ENCODE measurements at regions not wholly inside any gene's neighbourhood (a gene's known extent, or its start where the extent isn't known, plus 50 kb on each side); places are given as distances from the start of the nearest gene placed in this dataset.
A peak's percentile ranks its signal among the peaks of the same experiment; 100 is the strongest.

DNA sequence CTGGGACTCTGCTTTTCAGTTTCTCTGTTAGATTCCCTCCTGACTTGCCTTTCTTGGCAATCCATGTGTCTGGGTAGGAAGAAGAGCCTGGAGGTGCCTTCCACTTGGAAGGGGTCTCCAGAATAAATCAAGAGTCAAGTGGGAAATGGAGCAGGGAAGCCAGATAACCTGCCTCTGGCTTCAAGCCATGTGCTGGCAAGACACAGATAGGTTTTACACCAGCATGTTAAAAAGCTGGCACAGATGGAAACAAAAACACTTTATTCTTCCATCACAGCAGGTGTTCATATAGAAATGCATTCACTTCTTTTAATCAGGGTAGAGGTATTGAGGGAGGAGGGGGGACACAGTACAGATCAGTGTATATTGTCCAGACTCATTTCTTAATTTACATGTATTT is 356.9 kb upstream of the RUNX1 start:
- no peak for DNase-seq
- ATAC-seq, result no peak
- Mint-ChIP-seq H3K36me3 (no peaks in the 10 kb centered on the region), H3K4me1 (no peaks in the 10 kb centered on the region), H3K27ac (peak overlapping the region in 2 of 10 donors; percentile 19 to 21), H3K4me3 (no peak overlapping the region), H3K27me3 (peaks cover 0 to 13% (median 2%) of the 10 kb centered on the region in 5 donors), H3K9me3 (no peaks in the 10 kb centered on the region)
- POLR2A ChIA-PET, result no interaction called here

DNA sequence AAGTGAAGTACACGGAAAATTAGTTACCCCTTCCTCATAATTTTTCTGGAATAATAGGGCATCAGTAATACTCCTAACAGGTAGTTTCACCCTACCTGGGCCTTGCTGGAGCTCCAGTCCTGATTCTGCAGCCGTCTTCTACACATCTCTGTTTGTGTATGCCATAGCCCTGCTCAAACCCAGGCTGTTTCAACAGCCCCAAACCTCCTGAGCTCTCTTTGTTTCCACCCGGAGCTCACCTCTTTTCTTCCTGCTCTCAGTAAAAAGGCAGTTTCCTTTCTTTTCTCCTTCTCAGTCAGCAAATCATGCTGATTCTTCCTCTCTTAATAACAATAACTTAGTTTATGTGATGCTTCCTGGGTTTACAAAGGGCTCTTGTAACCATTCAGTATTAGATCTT is 355.1 kb upstream of the RUNX1 start:
- ATAC-seq, result no peak
- H3K27me3 Mint-ChIP-seq, result peaks cover 0 to 13% (median 2%) of the 10 kb centered on the region in 5 donors
- no peak overlapping the region for H3K4me3 Mint-ChIP-seq
- no peaks in the 10 kb centered on the region for H3K36me3 Mint-ChIP-seq
- POLR2A ChIA-PET, result no interaction called here
- H3K9me3 Mint-ChIP-seq, result no peaks in the 10 kb centered on the region
- no peak overlapping the region for H3K27ac Mint-ChIP-seq
- peaks cover 0 to 5% (median 0%) of the 10 kb centered on the region in 4 donors for H3K4me1 Mint-ChIP-seq
- DNase-seq, result no peak

DNA sequence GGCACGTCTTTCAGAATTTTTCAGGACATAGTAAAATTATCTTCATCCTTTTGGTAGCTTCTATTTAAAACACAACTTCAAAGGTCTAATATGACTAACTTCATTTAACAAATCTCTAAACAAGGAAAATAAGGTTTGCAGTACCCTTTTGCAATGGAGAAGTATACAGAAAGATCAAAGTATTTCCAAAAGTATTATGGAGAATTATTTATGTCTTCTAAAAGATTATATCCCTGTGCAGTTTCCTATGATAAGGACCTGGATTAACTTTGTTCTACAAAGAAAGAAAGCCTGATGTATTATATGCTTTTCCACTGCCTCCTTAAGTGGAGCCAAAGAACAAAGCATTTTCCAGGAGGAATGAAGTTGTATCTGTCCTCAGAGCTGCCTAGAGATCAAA is 353.0 kb upstream of the RUNX1 start:
- Mint-ChIP-seq H3K36me3 (no peaks in the 10 kb centered on the region), H3K9me3 (no peaks in the 10 kb centered on the region), H3K4me1 (peaks cover 0 to 8% (median 0%) of the 10 kb centered on the region in 4 donors), H3K27ac (no peak overlapping the region), H3K4me3 (no peak overlapping the region), H3K27me3 (peaks cover 0 to 13% (median 2%) of the 10 kb centered on the region in 5 donors)
- DNase-seq (no peak), ATAC-seq (no peak)
- POLR2A ChIA-PET, result interaction anchor here (1.2 kb wide), 1 partner anchor 349 kb away, joined by 3 read pairs; no protein-coding TSS in a partner anchor

DNA sequence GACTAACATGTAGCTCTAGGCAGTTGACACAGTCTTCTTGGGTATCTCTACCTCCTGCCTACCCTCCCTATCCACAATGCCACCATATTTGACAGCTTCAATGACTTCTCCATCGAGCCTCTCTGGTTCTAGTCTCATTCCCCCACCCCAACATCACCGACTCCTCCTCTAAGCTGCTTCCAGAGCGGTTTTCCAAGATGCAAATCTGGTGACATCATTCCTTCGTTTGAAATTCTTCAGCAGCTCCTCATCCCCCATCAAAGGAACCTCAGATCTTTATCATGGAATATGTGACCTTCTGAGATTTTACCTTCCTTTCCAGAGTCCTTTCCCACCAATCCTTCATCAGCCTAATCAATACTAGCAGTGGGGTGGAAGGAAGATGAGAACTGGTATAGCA is 352.4 kb upstream of the RUNX1 start:
- POLR2A ChIA-PET, result interaction anchor here (1.2 to 2.6 kb wide), 2 partner anchors 349 to 511 kb away, joined by 3 to 13 read pairs; no protein-coding TSS in a partner anchor
- no peaks in the 10 kb centered on the region for H3K9me3 Mint-ChIP-seq
- no peak overlapping the region for H3K27ac Mint-ChIP-seq
- H3K27me3 Mint-ChIP-seq, result peaks cover 0 to 13% (median 2%) of the 10 kb centered on the region in 5 donors
- no peak overlapping the region for H3K4me3 Mint-ChIP-seq
- no peaks in the 10 kb centered on the region for H3K36me3 Mint-ChIP-seq
- DNase-seq, result no peak
- peaks cover 0 to 8% (median 0%) of the 10 kb centered on the region in 4 donors for H3K4me1 Mint-ChIP-seq
- ATAC-seq, result no peak

DNA sequence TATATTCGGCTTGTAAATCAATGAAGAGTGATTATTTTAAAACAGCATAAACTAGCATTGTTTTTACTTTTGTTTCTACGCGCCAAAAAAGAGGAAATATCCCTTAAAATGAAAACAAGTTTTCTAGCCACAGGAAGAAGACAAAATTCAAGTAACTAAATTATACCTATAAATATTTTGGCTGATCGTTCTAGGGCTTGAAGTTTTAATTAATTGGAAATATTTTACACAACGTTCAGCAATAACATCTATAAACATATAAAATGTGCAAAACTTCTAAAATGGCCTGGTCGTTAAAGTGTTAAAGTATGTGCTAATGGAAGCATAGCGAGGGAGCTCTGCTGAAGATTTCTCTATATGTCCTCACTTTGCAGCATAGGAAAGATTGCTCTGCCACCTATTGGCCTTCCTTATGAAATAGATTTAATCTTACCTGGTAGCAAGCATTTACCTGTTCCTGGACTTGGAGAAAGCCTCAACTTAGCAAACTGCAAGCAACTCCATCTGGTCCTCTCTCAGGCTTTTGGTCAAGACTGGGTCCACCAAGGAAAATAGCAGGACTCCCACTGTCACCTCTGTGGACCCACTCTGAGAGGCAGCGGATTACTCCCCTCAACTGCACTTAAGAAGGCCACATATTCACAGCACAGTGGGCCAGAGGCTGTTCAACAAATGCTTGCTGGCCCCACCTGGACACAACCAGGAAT is 351.3 kb upstream of the RUNX1 start:
- ATAC-seq, result peak; percentile 87 to 96
- no peak overlapping the region for H3K4me3 Mint-ChIP-seq
- POLR2A ChIA-PET, result interaction anchor here (0.7 to 2.6 kb wide), 5 partner anchors 337 to 520 kb away, joined by 3 to 13 read pairs (median 3); no protein-coding TSS in a partner anchor
- DNase-seq, result peak in 9 of 10 donors; percentile 3 to 72 (median 46)
- H3K27me3 Mint-ChIP-seq, result peaks cover 0 to 8% (median 0%) of the 10 kb centered on the region in 5 donors
- H3K27ac Mint-ChIP-seq, result no peak overlapping the region
- no peaks in the 10 kb centered on the region for H3K36me3 Mint-ChIP-seq
- H3K9me3 Mint-ChIP-seq, result no peaks in the 10 kb centered on the region
- H3K4me1 Mint-ChIP-seq, result peaks cover 0 to 8% (median 0%) of the 10 kb centered on the region in 4 donors

DNA sequence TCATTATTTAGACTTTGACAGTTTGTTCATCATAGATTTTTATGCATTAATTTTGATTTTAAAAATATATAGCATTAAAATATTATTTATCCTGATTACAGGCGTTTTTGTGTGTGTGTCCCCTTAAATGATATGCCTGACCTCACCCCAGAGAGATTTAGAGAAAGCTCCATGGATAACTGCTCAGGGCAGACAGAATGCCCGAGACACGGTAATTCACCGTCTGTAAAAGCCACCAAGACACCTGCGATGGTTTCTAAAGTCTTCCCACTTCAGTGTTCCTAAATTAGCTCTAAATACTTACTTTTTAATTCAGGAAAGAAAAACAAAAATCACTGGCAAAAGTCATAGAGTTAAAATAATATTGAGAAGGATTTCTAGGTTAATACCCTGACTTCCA is 350.6 kb upstream of the RUNX1 start:
- H3K27me3 Mint-ChIP-seq, result peaks cover 0 to 3% (median 0%) of the 10 kb centered on the region in 5 donors
- POLR2A ChIA-PET, result interaction anchor here (1.0 to 2.6 kb wide), 2 partner anchors 352 to 509 kb away, joined by 3 to 13 read pairs; no protein-coding TSS in a partner anchor

DNA sequence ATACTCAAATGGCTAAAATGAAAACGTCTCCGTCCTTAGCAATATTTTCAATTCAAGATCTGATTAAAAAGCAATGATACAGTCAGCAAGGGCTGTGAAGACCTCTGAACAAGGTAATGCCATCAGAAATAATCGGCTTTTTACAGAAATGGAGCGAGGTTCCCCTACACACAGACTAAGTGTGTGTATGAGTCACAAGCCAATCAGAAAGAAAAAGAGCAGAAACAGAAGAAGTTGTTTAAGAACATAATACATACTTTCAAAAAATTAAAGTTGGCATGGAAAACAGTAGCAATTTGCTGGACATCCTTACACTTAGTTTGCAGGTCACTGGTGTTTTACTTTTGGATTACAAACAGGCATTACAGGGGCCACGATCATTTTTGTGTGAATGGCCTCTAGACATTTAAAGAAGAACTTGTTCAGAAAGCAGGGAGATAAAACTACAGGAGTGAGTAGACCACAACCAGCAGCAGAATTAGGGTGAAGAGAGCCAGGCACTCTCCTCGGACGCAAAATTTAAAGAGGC is 350.0 kb upstream of the RUNX1 start:
- no peaks in the 10 kb centered on the region for H3K36me3 Mint-ChIP-seq
- POLR2A ChIA-PET, result interaction anchor here (2.6 kb wide), 1 partner anchor 509 kb away, joined by 13 read pairs; no protein-coding TSS in a partner anchor
- H3K4me3 Mint-ChIP-seq, result peak overlapping the region in 1 of 10 donors; percentile 1
- DNase-seq (no peak), ATAC-seq (no peak)
- no peaks in the 10 kb centered on the region for H3K9me3 Mint-ChIP-seq
- H3K27me3 Mint-ChIP-seq, result peaks cover 0 to 3% (median 0%) of the 10 kb centered on the region in 5 donors
- no peak overlapping the region for H3K27ac Mint-ChIP-seq
- H3K4me1 Mint-ChIP-seq, result peaks cover 0 to 8% (median 0%) of the 10 kb centered on the region in 4 donors

More for the DNA sequence above, 350.6 kb upstream of the RUNX1 start:
- H3K36me3 Mint-ChIP-seq, result no peaks in the 10 kb centered on the region
- DNase-seq, result no peak
- no peak overlapping the region for H3K4me3 Mint-ChIP-seq
- no peaks in the 10 kb centered on the region for H3K9me3 Mint-ChIP-seq
- no peak overlapping the region for H3K27ac Mint-ChIP-seq
- no peak for ATAC-seq
- H3K4me1 Mint-ChIP-seq, result peaks cover 0 to 8% (median 0%) of the 10 kb centered on the region in 4 donors

DNA sequence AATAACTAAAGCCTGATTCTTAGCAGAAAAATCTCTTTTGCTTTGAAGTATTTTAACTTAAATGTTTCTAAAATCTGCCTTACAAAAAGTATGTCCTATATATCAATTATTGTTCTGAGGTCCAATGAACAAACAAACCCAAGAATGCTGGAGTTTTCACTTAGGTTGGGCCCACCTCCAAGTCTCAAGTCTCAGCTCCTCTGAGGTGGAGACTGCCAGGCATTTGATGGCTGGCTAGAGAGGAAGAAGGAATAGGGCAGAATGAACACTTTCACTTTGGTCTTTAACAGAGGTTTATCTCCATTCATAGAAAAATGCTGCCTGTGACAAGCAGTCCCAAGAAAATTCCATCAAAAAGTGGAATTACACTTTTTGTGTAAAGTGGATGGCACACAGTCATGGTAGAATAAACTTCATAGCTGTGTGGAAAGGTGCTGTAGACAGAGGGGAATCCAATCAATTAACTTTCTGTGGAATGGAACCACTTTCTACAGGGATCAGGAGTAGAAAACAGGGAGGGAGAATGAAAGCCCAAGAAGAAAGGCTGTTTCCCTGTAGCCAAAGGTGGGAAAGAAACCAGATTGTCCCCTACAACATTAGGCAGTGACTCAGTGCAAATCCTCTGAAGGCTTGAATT is 349.4 kb upstream of the RUNX1 start:
- ATAC-seq, result no peak
- no peaks in the 10 kb centered on the region for H3K36me3 Mint-ChIP-seq
- no peak for DNase-seq

DNA sequence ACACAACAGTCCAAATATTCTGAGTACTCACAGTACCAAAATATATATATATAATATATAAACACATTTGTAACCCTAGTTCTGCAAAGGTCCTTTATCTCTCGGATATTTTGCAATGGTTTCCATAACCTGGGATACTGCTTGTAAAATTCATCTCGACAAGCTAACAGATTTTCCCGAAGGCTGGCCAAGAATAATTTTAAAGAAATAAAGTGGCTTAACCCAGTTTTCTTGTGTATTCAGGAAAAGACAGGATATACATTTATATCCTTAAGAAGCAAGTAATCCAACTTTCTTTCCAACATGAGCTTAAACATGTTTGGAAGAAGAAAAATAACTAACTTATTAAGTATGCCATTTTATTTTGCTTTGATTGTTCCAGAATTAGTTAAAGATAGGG is 348.7 kb upstream of the RUNX1 start:
- no peaks in the 10 kb centered on the region for H3K36me3 Mint-ChIP-seq
- POLR2A ChIA-PET, result no interaction called here
- peaks cover 0 to 8% (median 0%) of the 10 kb centered on the region in 4 donors for H3K4me1 Mint-ChIP-seq
- H3K9me3 Mint-ChIP-seq, result no peaks in the 10 kb centered on the region
- H3K27me3 Mint-ChIP-seq, result peaks cover 0 to 3% (median 0%) of the 10 kb centered on the region in 5 donors
- DNase-seq (no peak), ATAC-seq (no peak)
- no peak overlapping the region for H3K4me3 Mint-ChIP-seq
- H3K27ac Mint-ChIP-seq, result no peak overlapping the region

More for the DNA sequence above, 349.4 kb upstream of the RUNX1 start:
- POLR2A ChIA-PET, result no interaction called here
- H3K27ac Mint-ChIP-seq, result no peak overlapping the region
- H3K4me1 Mint-ChIP-seq, result peaks cover 0 to 8% (median 0%) of the 10 kb centered on the region in 4 donors
- no peaks in the 10 kb centered on the region for H3K9me3 Mint-ChIP-seq
- H3K4me3 Mint-ChIP-seq, result no peak overlapping the region
- peaks cover 0 to 3% (median 0%) of the 10 kb centered on the region in 5 donors for H3K27me3 Mint-ChIP-seq

DNA sequence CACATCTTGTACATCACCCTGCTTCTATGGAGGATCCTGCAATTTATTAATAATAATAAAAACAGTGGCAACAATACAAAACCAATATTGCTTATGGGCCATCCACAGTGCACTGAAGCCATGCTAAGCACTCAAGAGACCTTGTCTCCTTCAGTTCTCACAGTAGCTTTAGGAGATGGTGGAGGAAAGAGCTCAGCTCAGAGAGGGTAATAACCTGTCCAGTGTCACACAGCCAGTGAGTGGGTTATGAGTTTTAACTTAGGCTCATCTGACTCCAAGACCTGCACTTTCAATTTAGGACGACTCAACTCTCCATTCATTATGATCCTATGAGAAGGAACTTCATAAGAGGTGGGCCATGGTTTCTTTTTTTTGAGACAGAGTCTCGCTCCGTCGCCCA is 347.6 kb upstream of the RUNX1 start:
- H3K36me3 Mint-ChIP-seq, result no peaks in the 10 kb centered on the region
- peaks cover 0 to 8% (median 0%) of the 10 kb centered on the region in 4 donors for H3K4me1 Mint-ChIP-seq
- DNase-seq (no peak), ATAC-seq (no peak)
- no peaks in the 10 kb centered on the region for H3K9me3 Mint-ChIP-seq
- H3K4me3 Mint-ChIP-seq, result no peak overlapping the region
- H3K27ac Mint-ChIP-seq, result no peak overlapping the region
- H3K27me3 Mint-ChIP-seq, result peaks cover 0 to 3% (median 0%) of the 10 kb centered on the region in 5 donors
- POLR2A ChIA-PET, result no interaction called here

DNA sequence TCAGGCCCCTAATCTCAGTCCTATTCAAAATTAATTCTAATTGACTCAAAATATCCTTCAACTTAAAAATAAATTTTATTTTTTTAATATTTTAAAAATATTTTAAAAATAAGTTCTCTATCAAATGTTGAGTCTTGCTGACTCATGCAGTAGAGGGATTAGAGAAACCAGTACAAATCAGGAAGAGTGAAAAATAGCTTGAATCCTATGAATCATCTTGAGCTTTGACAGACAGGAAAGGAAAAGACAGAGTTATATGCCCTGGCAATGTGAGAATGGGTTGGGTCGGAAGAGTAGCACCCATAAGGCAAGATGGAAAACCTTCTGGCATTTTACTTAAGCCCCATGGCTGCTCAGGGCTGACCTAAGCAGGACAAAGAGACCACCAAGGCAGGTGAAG is 346.6 kb upstream of the RUNX1 start:
- Mint-ChIP-seq H3K9me3 (no peaks in the 10 kb centered on the region), H3K27me3 (peaks cover 0 to 3% (median 0%) of the 10 kb centered on the region in 5 donors), H3K27ac (no peak overlapping the region), H3K4me1 (peaks cover 0 to 8% (median 0%) of the 10 kb centered on the region in 4 donors), H3K4me3 (no peak overlapping the region), H3K36me3 (no peaks in the 10 kb centered on the region)
- DNase-seq, result no peak
- POLR2A ChIA-PET, result no interaction called here
- no peak for ATAC-seq

DNA sequence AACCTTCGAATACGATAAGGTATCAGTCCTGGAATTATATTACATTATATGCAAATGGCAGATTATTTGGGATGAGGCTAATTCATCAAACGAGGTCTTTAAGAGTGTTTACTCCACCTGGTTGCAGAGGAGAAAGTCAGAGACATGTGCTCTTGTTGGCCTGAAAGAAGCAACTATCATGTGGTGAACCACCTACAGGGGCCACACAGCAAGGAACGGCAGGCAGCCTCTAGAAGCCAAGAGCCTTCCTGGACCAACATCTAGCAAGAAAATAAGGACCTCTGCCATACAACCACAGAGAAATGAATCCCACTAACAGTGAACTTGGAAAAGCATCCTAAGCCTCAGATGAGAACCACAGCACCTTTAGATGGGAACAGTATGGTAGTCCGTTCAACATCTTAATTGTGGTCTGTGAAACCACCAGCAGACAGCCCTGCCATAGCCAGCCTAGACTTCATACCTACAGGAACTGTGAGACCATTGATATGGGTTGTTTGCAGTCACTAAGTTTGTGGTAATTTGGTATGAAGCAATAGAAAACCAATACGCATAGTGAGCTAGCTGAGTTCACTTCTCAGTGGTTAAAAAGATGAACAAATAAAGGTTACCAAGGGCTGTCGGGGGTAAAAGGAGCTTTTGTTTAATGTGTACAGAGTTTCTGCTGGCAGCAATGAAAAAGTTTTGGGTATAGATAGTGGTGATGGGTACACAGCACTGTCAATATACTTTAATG is 345.7 kb upstream of the RUNX1 start:
- POLR2A ChIA-PET, result no interaction called here
- no peaks in the 10 kb centered on the region for H3K36me3 Mint-ChIP-seq
- no peak overlapping the region for H3K4me3 Mint-ChIP-seq
- peaks cover 0 to 3% (median 0%) of the 10 kb centered on the region in 5 donors for H3K27me3 Mint-ChIP-seq
- no peaks in the 10 kb centered on the region for H3K9me3 Mint-ChIP-seq
- no peak overlapping the region for H3K27ac Mint-ChIP-seq
- peaks cover 0 to 3% (median 0%) of the 10 kb centered on the region in 4 donors for H3K4me1 Mint-ChIP-seq
- no peak for DNase-seq
- ATAC-seq, result no peak

Measured in naive thymus-derived CD8-positive, alpha-beta T cell (primary cell).